ENCODE measurements at regions not wholly inside any gene's neighbourhood (a gene's known extent, or its start where the extent isn't known, plus 50 kb on each side); places are given as distances from the start of the nearest gene placed in this dataset.

GRCh38 chr11:122024278-122024677, 91.7 kb downstream of the BLID start:
- TF ChIP-seq, protein P1, sequence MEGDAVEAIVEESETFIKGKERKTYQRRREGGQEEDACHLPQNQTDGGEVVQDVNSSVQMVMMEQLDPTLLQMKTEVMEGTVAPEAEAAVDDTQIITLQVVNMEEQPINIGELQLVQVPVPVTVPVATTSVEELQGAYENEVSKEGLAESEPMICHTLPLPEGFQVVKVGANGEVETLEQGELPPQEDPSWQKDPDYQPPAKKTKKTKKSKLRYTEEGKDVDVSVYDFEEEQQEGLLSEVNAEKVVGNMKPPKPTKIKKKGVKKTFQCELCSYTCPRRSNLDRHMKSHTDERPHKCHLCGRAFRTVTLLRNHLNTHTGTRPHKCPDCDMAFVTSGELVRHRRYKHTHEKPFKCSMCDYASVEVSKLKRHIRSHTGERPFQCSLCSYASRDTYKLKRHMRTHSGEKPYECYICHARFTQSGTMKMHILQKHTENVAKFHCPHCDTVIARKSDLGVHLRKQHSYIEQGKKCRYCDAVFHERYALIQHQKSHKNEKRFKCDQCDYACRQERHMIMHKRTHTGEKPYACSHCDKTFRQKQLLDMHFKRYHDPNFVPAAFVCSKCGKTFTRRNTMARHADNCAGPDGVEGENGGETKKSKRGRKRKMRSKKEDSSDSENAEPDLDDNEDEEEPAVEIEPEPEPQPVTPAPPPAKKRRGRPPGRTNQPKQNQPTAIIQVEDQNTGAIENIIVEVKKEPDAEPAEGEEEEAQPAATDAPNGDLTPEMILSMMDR (IDR thresholded peaks at IDR 0.05), result no peak
- no peak for TF ChIP-seq POLR2A (IDR thresholded peaks at IDR 0.05)
